ENCODE measurements at regions not wholly inside any gene's neighbourhood (a gene's known extent, or its start where the extent isn't known, plus 50 kb on each side); places are given as distances from the start of the nearest gene placed in this dataset.

DNA sequence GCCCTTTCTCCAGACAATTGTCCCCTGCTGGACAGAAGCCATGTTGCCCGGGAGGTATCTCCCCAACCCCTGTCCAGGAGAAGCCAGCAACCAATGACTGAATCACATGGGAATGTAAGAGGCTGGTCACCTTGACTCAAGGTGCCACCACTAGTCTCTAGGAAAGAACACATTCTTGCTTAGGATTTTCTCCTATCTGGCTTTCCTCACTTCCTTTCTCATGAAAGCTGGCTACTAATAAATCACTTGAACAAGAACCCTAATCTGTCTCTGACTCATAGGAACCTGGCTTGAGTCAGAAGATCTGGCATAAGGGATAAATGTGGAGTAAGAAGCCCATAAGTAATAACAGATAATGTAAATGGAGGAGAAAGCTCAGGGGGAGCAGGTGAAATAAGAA, 101.4 kb upstream of the C11orf87 start:
- Mint-ChIP-seq H3K9me3 (peaks cover 0 to 8% (median 3%) of the 10 kb centered on the region in 8 donors), H3K4me3 (no peak overlapping the region), H3K27me3 (peaks cover 0 to 1% of the 10 kb centered on the region in 2 donors), H3K4me1 (no peaks in the 10 kb centered on the region), H3K36me3 (no peaks in the 10 kb centered on the region), H3K27ac (no peak overlapping the region)
- Histone ChIP-seq H3K4me3 (ENCODE audit: low read length in 2 of 2) (no peak overlapping the region), H3K9me3 (ENCODE audit: control insufficient read depth in 1 of 2, low read length in 2 of 2) (no peaks in the 10 kb centered on the region), H3K27ac (ENCODE audit: low read depth, low read length) (no peak overlapping the region), H3K36me3 (ENCODE audit: insufficient read depth, low read length) (no peaks in the 10 kb centered on the region), H3K27me3 (ENCODE audit: insufficient read depth, low read length) (no peaks in the 10 kb centered on the region), H3K4me1 (ENCODE audit: insufficient read depth, low read length) (no peaks in the 10 kb centered on the region)
- intact Hi-C loops (cut with micrococcal nuclease): no loop called here
- no peak for DNase-seq
- ChIA-PET POLR2A (ENCODE audit: partially characterized antibody) (no interaction called here), CTCF (ENCODE audit: partially characterized antibody) (no interaction called here)

DNA sequence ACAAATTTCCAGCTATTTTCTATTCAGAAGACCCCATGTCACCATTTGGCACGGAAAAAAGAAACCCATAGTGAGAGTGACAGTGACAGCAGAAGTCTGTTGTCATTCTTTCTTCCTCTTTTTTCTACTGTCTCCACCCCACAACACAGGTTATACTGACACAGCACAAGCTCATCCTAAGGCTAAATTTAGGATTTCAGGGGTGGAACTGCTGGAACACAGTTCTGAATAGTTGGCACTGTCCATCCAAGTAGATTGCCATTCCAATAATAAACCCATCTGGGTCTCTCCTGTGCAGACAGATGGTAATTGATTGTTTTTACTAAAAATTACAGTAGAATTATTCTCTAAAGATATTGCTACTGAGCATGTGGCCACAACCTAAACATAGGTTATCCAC, 95.2 kb upstream of the C11orf87 start:
- CTCF ChIA-PET (ENCODE audit: partially characterized antibody): no interaction called here
- intact Hi-C loops (cut with micrococcal nuclease): no loop called here
- no peak overlapping the region for H3K27ac ChIP-seq (ENCODE audit: low read depth, low read length)
- no peak overlapping the region for H3K4me3 ChIP-seq (ENCODE audit: low read length in 2 of 2)
- H3K9me3 ChIP-seq (ENCODE audit: control insufficient read depth in 1 of 2, low read length in 2 of 2): no peaks in the 10 kb centered on the region
- POLR2A ChIA-PET (ENCODE audit: partially characterized antibody): no interaction called here
- Mint-ChIP-seq H3K9me3 (peaks cover 0 to 23% (median 4%) of the 10 kb centered on the region in 8 donors), H3K4me3 (no peak overlapping the region), H3K4me1 (no peaks in the 10 kb centered on the region), H3K36me3 (no peaks in the 10 kb centered on the region), H3K27ac (no peak overlapping the region), H3K27me3 (peaks cover 0 to 1% of the 10 kb centered on the region in 2 donors)
- H3K27me3 ChIP-seq (ENCODE audit: insufficient read depth, low read length): no peaks in the 10 kb centered on the region
- no peaks in the 10 kb centered on the region for H3K36me3 ChIP-seq (ENCODE audit: insufficient read depth, low read length)
- no peak for DNase-seq
- no peaks in the 10 kb centered on the region for H3K4me1 ChIP-seq (ENCODE audit: insufficient read depth, low read length)

DNA sequence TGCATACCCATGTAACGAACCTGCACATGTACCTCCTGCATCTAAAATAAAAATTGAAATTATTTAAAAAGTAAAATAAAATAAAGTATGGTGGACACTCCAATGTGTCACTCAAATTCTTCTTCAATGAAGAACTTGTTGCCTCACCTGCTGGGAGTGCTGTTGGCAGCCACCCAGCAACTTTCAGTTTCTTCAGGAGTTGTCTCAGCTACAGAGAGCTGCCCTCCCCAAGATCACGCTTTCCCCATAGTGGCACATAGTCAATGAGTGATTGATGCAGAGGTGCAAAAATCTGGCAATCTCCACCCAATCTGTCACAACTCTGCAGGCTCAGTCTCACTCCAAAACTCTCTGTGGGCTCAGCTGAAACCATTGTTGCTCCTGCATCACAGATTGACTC, 92.3 kb upstream of the C11orf87 start:
- no peak overlapping the region for H3K4me3 Mint-ChIP-seq
- H3K36me3 ChIP-seq (ENCODE audit: insufficient read depth, low read length): no peaks in the 10 kb centered on the region
- ChIA-PET POLR2A (ENCODE audit: partially characterized antibody) (no interaction called here), CTCF (ENCODE audit: partially characterized antibody) (no interaction called here)
- intact Hi-C loops (cut with micrococcal nuclease): no loop called here
- no peaks in the 10 kb centered on the region for H3K36me3 Mint-ChIP-seq
- no peaks in the 10 kb centered on the region for H3K27me3 ChIP-seq (ENCODE audit: insufficient read depth, low read length)
- H3K27me3 Mint-ChIP-seq: no peaks in the 10 kb centered on the region
- H3K4me3 ChIP-seq (ENCODE audit: low read length in 2 of 2): no peak overlapping the region
- H3K9me3 Mint-ChIP-seq: peaks cover 0 to 22% (median 5%) of the 10 kb centered on the region in 8 donors
- no peak overlapping the region for H3K27ac Mint-ChIP-seq
- no peaks in the 10 kb centered on the region for H3K9me3 ChIP-seq (ENCODE audit: control insufficient read depth in 1 of 2, low read length in 2 of 2)
- no peaks in the 10 kb centered on the region for H3K4me1 Mint-ChIP-seq
- no peak for DNase-seq
- no peak overlapping the region for H3K27ac ChIP-seq (ENCODE audit: low read depth, low read length)
- no peaks in the 10 kb centered on the region for H3K4me1 ChIP-seq (ENCODE audit: insufficient read depth, low read length)

DNA sequence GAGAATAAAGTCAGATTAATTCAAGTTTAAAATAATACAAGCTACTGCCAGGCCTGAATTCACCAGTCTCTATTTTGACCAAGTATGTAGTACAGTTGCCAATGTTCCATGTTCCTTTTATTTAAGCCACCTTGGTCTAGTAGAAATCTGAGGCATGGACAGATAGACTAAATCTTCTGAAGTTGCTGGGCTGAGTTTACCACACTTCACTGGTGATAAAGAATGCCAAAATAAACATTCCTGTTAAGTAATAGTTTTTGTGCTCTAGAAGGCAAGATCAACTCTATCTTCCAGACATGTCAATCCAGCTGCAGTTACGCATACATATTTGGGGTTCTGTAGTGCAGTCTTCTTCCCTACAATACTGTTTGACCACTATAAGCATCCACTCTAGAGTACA, 83.9 kb upstream of the C11orf87 start:
- no peaks in the 10 kb centered on the region for H3K9me3 ChIP-seq (ENCODE audit: control insufficient read depth in 1 of 2, low read length in 2 of 2)
- intact Hi-C loops (cut with micrococcal nuclease): no loop called here
- no peak overlapping the region for H3K27ac ChIP-seq (ENCODE audit: low read depth, low read length)
- H3K36me3 ChIP-seq (ENCODE audit: insufficient read depth, low read length): no peaks in the 10 kb centered on the region
- no peak overlapping the region for H3K4me3 Mint-ChIP-seq
- H3K27ac Mint-ChIP-seq: no peak overlapping the region
- DNase-seq: no peak
- H3K27me3 ChIP-seq (ENCODE audit: insufficient read depth, low read length): no peaks in the 10 kb centered on the region
- no peaks in the 10 kb centered on the region for H3K4me1 ChIP-seq (ENCODE audit: insufficient read depth, low read length)
- H3K4me1 Mint-ChIP-seq: no peaks in the 10 kb centered on the region
- no peak overlapping the region for H3K4me3 ChIP-seq (ENCODE audit: low read length in 2 of 2)
- H3K9me3 Mint-ChIP-seq: peaks cover 0 to 14% (median 4%) of the 10 kb centered on the region in 8 donors
- no peaks in the 10 kb centered on the region for H3K36me3 Mint-ChIP-seq
- ChIA-PET POLR2A (ENCODE audit: partially characterized antibody) (no interaction called here), CTCF (ENCODE audit: partially characterized antibody) (interaction anchor here (0.5 kb wide), 1 partner anchor 34 kb away, joined by 3 read pairs; no protein-coding TSS in a partner anchor)
- no peaks in the 10 kb centered on the region for H3K27me3 Mint-ChIP-seq

DNA sequence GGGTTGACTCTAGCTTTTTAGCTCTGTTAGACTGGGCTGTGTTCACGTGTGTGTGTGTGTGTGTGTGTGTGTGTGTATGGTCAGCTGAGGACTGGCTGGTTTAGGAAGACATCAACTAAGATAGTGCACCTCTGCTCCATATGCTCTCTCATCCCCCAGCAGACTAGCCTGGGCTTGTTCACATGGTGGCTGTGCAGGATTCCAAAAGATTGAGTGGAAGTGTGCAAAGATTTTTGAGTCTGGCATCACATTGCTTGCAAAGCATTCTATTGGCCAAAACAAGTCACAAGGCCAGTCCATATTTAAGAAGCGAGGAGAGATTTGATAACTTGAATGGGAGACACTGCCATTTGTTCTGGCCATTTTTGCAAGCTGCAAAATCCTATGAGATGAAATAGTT, 79.7 kb upstream of the C11orf87 start:
- H3K4me1 ChIP-seq (ENCODE audit: insufficient read depth, low read length): no peaks in the 10 kb centered on the region
- no peak for DNase-seq
- H3K9me3 Mint-ChIP-seq: peaks cover 0 to 8% (median 2%) of the 10 kb centered on the region in 8 donors
- intact Hi-C loops (cut with micrococcal nuclease): no loop called here
- no peak overlapping the region for H3K4me3 Mint-ChIP-seq
- H3K4me1 Mint-ChIP-seq: no peaks in the 10 kb centered on the region
- ChIA-PET CTCF (ENCODE audit: partially characterized antibody) (no interaction called here), POLR2A (ENCODE audit: partially characterized antibody) (no interaction called here)
- H3K4me3 ChIP-seq (ENCODE audit: low read length in 2 of 2): no peak overlapping the region
- H3K27me3 Mint-ChIP-seq: no peaks in the 10 kb centered on the region
- no peaks in the 10 kb centered on the region for H3K27me3 ChIP-seq (ENCODE audit: insufficient read depth, low read length)
- H3K27ac ChIP-seq (ENCODE audit: low read depth, low read length): no peak overlapping the region
- H3K36me3 Mint-ChIP-seq: no peaks in the 10 kb centered on the region
- no peaks in the 10 kb centered on the region for H3K9me3 ChIP-seq (ENCODE audit: control insufficient read depth in 1 of 2, low read length in 2 of 2)
- no peak overlapping the region for H3K27ac Mint-ChIP-seq
- no peaks in the 10 kb centered on the region for H3K36me3 ChIP-seq (ENCODE audit: insufficient read depth, low read length)

DNA sequence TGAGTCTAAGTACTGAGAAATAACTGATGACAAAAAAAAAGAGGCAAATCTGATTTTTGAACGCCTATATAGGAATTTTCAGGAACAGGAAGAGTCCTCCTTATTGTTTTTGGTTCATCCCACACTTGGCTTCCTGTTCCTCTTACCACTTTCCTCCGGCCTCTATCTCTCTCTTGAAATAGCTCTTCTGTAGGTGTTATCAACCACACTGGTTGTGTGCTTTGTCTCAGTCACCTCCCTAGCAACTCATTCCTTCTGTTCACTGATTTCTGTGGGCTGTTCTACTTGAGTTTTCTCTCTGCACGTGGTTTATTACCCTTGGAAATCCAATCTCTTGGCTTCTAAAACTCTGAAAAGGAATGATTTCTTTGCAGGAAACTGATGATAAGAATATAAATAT, 78.7 kb upstream of the C11orf87 start:
- H3K4me1 ChIP-seq (ENCODE audit: insufficient read depth, low read length): no peaks in the 10 kb centered on the region
- no peak overlapping the region for H3K4me3 ChIP-seq (ENCODE audit: low read length in 2 of 2)
- Mint-ChIP-seq H3K4me1 (no peaks in the 10 kb centered on the region), H3K36me3 (no peaks in the 10 kb centered on the region), H3K9me3 (peaks cover 0 to 8% (median 3%) of the 10 kb centered on the region in 8 donors), H3K27ac (no peak overlapping the region), H3K27me3 (no peaks in the 10 kb centered on the region), H3K4me3 (no peak overlapping the region)
- no peak for DNase-seq
- no peaks in the 10 kb centered on the region for H3K27me3 ChIP-seq (ENCODE audit: insufficient read depth, low read length)
- no peaks in the 10 kb centered on the region for H3K36me3 ChIP-seq (ENCODE audit: insufficient read depth, low read length)
- POLR2A ChIA-PET (ENCODE audit: partially characterized antibody): no interaction called here
- CTCF ChIA-PET (ENCODE audit: partially characterized antibody): no interaction called here
- intact Hi-C loops (cut with micrococcal nuclease): no loop called here
- H3K27ac ChIP-seq (ENCODE audit: low read depth, low read length): no peak overlapping the region
- no peaks in the 10 kb centered on the region for H3K9me3 ChIP-seq (ENCODE audit: control insufficient read depth in 1 of 2, low read length in 2 of 2)

DNA sequence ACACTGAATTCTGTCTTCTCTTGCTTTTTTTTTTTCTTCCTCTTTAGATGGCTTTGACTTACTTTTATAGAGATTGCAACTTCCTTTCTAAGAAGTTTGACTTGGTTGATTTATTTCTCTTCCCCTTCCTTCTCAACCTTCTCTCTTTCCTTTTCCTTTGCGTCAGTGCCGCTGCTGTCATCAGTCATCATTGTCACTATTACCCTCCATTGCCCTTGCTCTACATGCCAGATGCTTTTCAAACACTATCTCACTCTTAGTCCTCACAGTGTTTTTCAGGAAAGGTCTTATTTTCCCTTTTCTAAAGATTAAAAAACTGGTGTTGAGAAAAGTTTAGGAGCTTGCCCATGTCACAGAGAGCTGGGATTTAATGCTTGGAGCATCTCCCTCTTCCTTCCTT, 74.7 kb upstream of the C11orf87 start:
- no peaks in the 10 kb centered on the region for H3K27me3 Mint-ChIP-seq
- H3K27ac ChIP-seq (ENCODE audit: low read depth, low read length): no peak overlapping the region
- DNase-seq: no peak
- no peaks in the 10 kb centered on the region for H3K36me3 ChIP-seq (ENCODE audit: insufficient read depth, low read length)
- H3K4me3 Mint-ChIP-seq: no peak overlapping the region
- H3K9me3 Mint-ChIP-seq: peaks cover 0 to 8% (median 4%) of the 10 kb centered on the region in 8 donors
- H3K4me1 Mint-ChIP-seq: no peaks in the 10 kb centered on the region
- H3K27ac Mint-ChIP-seq: no peak overlapping the region
- no peak overlapping the region for H3K4me3 ChIP-seq (ENCODE audit: low read length in 2 of 2)
- H3K9me3 ChIP-seq (ENCODE audit: control insufficient read depth in 1 of 2, low read length in 2 of 2): no peaks in the 10 kb centered on the region
- POLR2A ChIA-PET (ENCODE audit: partially characterized antibody): no interaction called here
- no peaks in the 10 kb centered on the region for H3K36me3 Mint-ChIP-seq
- intact Hi-C loops (cut with micrococcal nuclease): no loop called here
- CTCF ChIA-PET (ENCODE audit: partially characterized antibody): no interaction called here
- H3K4me1 ChIP-seq (ENCODE audit: insufficient read depth, low read length): no peaks in the 10 kb centered on the region
- H3K27me3 ChIP-seq (ENCODE audit: insufficient read depth, low read length): no peaks in the 10 kb centered on the region
